SHP77 treated with DMSO at 0.1 percent for 48 hours (cell line): ENCODE measurements at regions not wholly inside any gene's neighbourhood (a gene's known extent, or its start where the extent isn't known, plus 50 kb on each side); places are given as distances from the start of the nearest gene placed in this dataset.

Source experiments
- DNase-seq: peaks from one replicate; lab custom pipeline; 2025; lab: John Stamatoyannopoulos, UW

DNA sequence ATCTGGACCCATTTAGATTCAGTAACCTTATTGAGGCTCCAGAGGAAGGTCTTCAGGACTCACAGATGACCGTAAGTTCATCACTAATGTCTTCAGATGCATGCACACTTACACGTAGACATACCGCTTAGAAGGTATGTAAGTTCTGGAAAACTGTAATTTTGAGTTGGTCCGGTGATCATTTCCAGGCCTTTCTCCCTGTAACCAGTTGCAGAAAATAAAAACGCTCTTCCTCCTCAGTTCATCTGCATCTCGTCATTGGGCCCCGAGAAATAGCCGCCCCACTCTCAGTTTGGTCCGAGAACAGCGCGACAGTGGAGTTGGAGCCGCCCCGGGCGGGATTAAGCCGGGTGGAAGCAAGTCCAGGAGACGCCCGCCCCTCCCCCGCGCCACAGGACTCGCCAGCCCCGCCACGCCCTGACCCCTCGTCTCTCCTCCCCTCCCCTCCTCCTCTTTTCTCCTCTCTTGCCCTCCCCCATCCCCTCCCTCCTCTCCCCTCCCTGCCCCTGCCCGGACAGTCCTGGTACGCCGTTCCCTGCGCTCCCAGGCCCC lies 83.7 kb downstream of the TNFAIP2 start:
- no peak for DNase-seq

DNA sequence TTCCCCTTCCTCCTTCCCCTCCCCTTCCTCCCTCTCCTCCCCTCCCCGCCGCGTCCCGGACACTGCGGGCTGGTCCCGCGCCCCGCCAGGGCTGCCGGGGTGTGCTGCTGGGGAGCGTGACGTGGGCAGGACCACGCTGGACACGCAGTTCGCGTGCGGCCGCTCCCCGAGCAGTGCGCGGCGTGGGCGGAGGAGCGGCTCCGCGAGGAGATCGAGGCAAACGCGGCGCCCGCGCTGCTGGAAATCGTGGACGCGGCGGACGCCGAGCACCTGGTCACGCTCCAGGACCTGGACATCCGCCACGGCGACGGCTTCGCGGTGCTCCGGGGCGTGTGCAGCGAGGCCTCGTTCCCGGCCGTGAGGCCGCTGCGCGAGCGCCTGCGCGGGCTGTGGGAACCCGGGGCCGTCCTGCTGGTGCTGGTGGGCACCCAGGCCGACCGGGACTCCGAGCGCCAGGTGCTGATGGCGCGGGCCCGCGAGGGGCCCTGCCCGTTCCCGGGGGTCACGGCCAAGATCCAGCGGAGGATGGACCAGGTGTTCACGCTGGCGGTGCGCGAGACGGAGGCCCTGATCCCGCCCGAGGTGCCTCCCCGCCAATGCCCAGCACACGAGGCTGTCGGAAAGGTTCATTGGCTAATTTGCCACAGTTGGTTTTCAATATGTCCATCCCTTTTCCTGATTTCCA lies 84.3 kb downstream of the TNFAIP2 start:
- DNase-seq, result no peak

DNA sequence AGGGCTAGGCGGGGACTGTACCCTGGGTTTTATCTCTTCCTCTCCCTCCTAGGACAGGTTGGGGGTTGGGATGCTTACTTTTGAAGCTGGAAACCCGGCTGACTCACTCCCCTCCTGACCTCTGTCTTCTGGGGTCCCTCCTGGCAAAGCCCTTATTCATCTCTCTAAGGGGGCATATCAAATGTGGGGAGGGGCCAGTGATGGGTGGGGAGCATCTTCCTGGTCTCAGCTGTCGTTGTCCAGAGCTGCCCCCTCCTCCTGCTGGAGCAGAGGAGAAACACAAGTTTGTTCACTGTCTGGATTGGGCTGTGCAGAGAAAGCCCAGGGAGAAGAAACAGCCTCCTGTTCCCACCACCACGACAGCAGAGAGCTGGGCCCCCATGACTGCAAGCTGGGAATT lies 85.8 kb downstream of the TNFAIP2 start:
- DNase-seq, result no peak

DNA sequence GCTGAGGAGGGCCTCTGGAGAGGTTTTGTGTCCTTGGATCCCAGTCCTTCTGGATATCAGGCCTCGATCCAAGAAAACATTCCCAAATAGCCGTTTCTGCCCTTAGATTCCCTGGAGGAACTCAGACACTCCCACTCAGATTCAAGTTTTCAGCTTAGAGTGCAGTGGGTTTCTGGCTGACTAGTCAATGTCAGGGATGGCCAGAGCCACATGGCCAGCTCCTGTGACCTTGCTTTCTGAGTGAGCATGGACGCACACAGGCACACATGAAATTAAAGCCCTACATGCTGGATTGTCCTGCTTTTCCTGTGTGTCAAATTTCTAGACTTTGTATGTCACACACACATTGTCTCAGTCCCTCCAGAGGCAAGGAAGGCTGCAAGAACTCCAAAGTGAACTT lies 86.2 kb downstream of the TNFAIP2 start:
- DNase-seq, result no peak

DNA sequence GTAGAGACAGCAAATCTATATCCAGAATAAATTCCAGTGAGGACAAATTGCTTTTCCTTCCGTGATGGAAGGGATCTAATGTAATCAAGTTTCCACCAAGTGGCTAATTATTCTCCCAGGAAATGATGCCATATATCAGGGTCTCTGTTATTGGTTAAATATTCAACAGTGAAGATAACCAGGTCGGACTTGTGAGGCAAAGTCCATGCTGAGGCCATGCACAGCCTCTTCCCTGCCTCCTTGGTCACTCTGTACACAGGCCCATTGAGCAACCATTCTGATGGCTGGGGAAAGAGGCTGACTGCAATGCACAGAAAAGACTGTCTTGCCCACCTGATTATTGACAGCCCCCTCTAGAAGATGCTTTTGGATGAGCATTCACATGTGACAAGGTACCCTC lies 90.1 kb downstream of the TNFAIP2 start:
- DNase-seq, result no peak

DNA sequence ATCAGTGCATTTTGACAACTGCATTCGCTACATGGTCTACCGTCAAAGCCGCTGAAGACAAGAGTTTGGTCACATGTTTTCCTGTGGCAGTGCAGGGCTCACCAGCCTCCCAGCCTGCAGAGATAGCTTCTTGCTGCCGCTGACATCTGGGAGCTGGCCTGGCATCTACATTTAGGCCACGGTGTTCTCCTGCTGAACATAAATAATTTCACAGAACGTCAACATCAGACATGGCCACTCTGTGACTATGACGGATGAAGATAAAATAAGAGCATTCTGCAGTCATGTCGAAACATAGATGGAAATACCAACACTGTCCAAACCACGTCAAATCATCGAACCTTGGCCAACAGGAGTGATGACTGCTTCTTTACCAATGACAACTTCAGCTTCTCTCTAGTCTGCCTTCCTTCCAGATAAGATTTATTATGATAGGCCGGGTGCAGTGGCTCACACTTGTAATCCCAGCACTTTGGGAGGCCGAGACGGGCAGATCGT lies 91.2 kb downstream of the TNFAIP2 start:
- DNase-seq, result no peak

DNA sequence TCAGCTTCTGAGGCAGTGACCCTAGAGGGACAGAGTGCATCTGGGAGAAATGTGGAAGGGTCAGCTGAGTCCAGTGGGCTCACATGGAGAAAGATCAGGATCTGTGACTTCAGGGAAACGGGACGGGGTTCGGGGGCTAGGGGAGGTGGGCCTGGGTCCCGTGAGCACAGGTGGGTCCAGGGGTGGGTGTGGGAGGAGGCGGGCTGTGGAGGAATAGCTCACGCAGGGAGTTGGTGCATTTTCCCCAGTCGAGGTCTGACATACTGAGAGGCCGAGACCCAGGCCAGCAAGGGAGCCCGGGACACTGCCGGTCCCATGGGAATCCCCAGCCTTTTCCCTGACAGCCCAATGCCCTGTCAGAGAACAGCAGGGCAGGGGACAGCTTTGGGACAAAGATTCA lies 93.1 kb downstream of the TNFAIP2 start:
- DNase-seq, result no peak

DNA sequence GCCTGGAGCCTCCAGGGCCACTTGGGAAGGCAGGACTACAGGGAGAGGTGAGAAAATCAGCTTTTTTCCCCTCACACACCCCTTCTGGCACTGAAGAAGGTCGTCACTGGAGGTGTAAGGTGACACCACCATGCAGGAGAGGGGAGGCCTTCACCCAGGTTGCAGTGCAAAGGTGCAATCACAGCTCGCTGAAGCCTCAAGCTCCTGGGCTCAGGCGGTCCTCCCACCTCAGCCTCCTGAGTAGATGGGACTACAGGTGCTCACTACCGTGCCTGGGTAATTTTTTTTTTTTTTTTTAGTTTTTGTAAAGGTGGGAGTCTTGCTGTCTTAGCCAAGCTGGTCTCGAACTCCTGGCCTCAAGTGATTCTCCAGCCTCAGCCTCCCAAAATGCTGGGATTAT lies 93.6 kb downstream of the TNFAIP2 start:
- DNase-seq, result no peak

DNA sequence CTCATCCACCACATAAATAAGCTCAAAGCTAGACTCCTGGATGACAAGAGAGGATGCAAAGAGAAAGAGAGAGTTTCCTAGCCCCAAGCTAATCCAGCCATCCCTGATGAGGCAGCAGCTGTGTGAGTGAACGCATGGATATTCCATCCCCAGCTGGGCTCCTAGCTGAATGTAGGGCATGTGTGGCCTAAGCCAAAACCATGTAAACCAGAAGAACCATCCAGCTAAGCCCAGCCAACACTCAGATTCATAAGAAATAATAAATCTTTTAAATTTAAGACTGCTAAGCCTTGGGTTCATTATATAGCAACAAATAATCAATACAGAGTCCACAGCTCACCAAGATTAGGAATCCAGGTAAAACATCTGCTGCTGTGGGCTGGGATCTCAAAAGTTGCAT lies 94.3 kb downstream of the TNFAIP2 start:
- no peak for DNase-seq

DNA sequence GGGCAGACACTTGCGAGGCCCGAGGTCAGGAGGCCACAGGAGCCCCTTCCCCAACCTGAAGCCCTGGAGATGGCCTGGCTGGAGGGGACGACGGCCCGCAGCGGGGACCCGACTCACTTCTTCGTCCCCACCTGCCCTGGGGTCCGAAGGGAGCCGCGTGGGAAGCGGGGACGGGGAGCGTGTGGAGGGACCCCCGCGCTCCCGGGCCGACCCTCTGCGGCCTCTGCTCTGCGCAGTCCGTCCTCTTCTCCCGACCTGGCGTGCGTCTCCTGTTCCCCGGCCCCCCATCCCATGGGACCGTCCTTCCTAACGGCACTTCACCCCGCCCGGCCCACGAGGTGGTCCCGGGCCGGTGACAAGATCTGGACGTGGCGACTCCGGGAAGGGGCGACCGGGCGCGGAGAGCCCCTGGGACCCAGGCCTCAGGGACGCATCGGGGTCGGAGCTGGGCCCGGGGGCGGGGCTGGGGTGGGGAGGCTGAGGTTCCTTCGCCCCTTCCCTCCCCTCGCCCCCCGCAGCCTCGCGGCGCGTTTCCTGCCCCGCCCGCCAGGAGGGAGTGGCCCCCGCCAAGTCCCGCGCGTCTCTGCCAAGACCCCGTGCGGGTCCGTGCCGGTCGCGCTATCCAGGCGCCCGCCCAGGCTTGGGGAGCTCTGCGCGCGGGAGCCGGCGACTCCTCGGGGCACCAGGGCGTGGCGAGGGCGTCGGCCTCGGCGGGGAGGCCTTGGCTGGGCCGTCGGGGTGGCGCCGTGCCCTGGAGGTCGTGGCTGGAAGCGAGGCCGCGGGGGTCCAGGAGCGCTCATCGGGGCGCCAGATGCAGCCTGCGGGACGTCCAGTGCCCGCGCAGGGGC lies 97.1 kb downstream of the TNFAIP2 start:
- no peak for DNase-seq

DNA sequence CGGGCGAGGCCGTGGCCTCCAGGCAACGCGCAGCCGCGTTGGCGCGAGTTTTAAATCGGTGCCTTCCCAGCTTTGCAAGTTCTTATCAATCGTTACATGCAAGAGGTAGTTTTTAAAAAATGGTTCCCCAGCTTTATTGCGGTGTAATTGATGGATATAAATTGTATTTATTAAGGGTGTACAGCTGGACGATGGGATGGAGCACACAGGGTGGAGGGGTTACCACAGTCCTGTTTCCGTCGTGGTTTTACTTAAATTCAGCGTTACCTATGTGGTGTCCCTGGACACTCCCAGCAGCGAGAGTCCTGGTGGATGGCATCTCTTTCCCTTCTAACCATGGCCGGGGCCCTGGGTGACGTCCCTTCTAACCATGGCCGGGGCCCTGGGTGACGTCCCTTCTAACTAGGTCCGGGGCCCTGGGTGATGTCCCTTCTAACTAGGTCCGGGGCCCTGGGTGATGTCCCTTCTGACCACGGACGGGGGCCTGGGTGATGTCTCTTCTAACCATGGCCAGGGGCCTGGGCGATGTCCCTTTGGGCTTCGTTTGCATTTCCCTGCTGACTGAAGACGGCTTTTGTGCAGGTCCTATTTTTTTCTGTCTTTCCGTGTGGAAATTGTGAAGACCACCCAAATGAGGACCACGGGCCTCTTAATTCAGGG lies 97.9 kb downstream of the TNFAIP2 start:
- DNase-seq, result no peak

DNA sequence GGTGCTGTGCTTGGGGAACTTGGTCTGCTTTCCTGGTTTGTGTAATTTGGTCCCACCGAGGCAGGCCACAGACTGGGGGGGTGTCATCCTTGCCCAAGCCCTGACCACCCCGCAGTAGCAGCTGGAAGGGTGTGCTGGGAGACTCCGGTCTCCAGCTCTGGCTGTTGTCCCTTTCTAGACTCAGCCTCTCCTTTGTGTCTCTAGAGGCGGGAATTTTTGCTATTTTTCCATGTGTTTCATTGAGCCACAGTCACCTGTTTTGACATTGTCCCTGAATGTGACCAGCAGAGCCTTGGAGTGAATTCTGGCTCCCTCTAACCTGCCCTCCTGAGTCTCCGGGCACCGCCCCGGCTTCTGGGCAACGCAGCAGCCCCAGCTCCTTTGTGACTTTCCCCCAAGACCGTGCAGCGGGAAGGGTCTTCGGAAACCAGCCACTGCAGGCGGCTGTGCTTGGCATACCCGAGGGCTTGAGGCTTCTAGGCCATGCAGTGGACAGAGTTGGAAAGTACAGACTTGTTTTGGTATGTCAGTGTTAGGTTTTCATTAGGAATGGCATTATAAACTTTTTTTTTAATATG lies 98.6 kb downstream of the TNFAIP2 start:
- no peak for DNase-seq

DNA sequence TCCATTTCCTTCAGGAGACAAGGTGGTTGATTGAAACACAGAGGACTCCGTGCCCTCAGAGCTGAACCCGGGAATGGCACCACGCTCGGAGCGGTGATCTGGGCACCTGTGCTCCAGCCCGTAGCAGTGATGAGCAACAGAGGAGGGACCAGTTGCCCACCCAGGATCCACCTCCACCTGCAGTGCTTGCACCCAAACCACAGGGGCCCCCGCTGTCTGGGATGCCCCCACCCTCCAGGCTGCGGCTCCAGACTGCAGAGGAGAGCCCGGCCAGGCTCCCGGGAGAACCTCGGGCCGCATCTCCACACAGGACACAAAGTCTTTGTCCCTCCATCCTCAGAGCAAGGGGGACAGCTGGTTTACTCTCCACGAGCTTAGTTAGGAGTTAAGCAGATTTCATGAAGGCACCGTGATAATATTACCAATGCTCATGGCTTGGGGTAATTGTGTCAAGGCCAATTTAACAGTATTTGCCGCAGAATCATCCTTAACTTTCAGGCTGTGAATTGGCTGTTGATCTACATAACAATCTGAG lies 100.6 kb downstream of the TNFAIP2 start:
- DNase-seq, result no peak

DNA sequence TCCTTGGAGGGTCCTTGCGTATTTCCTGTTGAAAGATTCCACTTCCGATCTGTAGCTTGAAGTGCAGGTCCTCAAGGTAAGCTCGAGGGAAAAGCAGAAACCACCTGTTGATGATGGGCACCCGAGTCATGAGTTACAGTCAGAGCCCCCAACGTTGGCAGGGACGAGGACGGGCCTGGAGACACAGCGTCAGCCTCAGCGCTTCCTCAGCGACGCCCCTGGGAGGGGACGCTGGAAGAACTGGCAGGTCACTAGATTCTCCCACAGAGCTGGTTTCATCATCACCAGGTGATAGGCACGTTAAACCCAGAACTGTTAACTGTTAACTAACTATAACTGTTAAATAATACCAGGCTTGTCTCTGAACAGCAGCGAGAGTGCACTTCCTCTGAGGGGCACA lies 101.8 kb downstream of the TNFAIP2 start:
- no peak for DNase-seq

DNA sequence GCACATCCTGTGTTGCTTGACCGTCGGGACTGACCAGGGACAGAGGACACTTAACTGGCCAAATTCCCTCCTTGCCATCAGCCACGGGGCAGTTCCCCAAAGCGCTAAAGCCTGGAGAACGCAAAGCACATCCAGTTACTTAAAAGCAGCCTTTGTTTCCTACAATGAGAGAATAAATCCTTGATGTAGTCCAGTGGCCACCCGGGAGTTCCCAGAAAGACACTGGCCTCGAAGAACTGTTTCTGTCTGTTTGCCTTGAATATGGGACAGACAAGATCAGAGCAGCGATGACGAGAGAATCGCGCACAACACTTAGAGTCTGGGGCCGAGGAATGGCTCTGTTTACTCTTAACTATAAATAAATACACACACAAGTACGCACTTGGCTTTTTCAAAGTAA lies 102.2 kb downstream of the TNFAIP2 start:
- DNase-seq, result no peak

DNA sequence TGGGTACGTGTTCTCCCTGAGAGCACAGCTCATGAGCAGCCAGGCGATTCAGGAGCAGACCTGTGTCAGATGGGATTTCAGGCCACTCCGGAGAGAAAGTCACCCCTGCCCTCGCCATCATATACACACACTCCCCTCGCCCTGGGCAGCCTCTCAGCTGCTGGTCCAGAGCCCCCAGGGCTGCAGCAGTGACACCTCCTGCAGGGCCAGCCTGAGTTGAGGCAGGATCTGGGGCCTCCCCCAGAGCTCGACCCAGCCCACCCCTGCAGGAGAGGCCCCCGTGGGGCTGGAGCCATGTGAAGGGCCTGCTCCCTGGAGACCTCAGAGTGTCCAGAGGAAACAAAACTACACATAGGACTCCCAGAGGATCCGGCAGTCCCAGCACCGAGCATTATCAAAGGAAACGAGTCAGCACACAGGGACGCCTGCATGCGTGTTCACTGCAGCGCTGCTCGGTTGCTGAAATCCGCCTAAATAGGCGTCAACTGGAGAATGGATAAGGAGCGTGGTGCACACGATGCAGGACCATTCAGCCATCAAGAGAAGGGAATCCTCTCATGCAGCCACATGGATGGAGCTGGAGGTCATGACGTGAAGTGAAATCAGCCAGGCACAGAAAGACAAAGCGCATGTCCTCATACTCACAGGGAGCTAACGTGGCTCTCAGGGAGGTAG lies 104.0 kb downstream of the TNFAIP2 start:
- DNase-seq, result no peak

DNA sequence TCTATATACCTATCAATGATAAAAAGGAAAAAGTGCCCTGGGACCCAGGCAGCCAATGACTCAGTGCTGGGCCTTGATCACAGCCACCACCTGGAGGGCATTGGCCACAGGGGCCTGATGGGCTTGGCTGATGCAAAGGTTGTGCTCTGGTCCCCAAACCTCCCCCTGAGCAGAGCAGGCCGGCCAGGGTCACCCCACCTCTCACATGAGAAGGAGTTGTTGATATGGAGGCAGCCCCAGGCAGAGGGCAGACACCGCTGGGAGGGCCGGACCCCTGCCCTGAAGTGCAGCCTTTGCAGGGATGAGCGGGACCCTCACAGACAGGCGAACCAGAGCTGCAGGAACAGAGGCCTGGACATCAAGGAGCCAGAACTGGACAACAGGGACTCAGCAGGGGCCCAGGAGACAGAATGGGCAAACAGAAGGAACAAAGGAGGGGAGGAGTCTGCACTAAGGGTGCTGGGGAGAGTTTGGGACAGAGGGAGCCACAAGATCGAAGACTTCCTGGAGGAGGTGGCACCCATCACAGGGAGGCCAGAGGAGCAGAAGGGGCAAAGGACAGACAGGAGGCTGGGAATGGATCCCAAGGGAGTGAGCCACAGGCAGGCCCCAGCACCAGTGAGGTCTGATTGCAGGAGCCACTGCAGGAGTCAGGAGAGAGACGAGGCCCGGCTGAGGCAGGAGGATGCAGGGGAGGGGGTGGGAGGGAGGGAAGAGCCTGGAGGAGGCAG lies 105.0 kb downstream of the TNFAIP2 start:
- DNase-seq, result no peak

DNA sequence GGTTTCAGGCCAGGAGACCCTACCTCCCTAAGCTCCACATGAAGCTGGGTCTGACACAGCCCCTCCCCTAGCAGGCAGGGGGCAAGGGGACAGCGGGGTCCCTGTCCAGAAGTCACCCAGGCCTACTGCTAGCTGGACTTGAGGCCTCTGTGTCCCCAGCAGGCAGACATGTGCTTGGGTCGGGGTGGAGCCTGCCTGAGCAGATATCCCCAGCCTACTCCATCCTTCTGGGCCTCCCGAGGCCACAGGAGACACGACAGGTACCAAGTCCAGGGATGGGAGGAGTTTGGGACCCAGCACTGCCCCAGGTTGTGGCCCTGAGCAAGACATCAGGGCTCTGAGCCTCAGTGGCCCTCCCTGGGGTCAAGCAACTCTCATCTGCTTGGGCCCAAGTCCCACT lies 105.2 kb upstream of the EIF5 start:
- DNase-seq, result no peak

DNA sequence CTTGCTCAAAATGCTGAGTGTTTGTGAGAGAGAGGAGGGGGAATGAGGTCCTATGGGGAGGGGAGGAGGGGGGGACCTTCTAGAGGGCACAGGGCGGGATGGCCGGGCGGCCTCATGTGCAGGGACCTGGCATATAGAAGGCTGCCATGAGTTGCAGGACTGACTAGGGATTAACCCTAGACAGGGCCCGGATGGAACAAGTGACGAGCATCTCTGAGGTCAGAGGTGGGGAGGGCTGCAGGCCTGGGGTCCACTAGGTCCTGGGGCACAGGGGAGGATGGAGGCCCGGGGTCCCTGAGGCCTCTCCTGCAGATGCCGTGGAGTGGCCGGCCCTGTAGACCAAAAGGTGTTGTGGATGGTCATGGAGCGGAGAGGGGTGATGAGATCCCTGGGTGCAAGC lies 104.0 kb upstream of the EIF5 start:
- DNase-seq, result no peak

DNA sequence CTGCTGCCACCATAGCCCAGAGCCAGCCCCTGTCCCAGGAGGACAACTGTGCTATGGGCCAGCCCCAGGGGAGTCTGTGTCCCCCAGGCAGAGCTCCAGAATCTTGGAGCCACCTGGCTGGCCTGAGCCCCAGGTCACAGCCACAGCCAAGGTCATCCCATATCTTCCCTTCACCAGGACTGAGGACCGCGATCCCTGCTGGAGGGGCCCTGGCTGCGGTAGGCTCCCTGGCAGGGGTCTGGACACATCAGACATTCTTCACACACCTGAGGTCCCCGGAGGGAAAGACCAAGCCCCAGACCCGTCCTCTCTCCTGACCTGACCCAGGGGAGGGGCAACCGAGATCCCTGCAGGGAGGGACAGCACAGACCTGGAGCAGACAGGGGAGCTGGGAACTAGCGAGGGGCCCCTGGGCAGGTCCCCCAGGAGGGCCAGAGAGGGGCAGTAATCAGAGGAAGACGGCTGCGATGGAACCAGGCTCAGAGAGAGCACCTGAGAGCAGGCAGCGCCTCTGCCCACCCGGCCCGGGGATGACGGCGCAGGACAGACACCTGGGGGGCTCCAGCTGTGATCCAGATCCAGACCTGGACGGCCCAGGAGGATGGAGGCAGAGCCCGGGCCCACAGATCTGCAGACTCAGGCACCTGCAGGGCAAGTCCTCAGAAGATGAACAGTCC lies 103.2 kb upstream of the EIF5 start:
- DNase-seq, result no peak
